Hematopoietic multipotent progenitor cell treated with erythropoietin and hydrocortisone succinate and interleukin-3 and kit ligand, for 6 days (in vitro differentiated cells): ENCODE measurements at regions not wholly inside any gene's neighbourhood (a gene's known extent, or its start where the extent isn't known, plus 50 kb on each side); places are given as distances from the start of the nearest gene placed in this dataset.

Experiments
- DNase-seq: peaks from one replicate; pipeline ENCODE4 v3.0.0-alpha.2; 2015

GRCh38 chr20:39109933-39110818 lies 148.0 kb downstream of the DHX35 start:
- DNase-seq: no peak

GRCh38 chr20:39108746-39109145 lies 146.6 kb downstream of the DHX35 start:
- no peak for DNase-seq

- DNase-seq: no peak
These were observed 145.6 kb downstream of the DHX35 start for GRCh38 chr20:39107741-39108140.

GRCh38 chr20:39106791-39107190 lies 144.6 kb downstream of the DHX35 start:
- DNase-seq: no peak

- DNase-seq: peak; percentile 22
These were observed 143.4 kb downstream of the DHX35 start for GRCh38 chr20:39105551-39105950.

- no peak for DNase-seq
These were observed 141.6 kb downstream of the DHX35 start for GRCh38 chr20:39103732-39104131.

GRCh38 chr20:39103305-39103704 lies 141.2 kb downstream of the DHX35 start:
- no peak for DNase-seq

- no peak for DNase-seq
These were observed 139.8 kb downstream of the DHX35 start for GRCh38 chr20:39101895-39102294.

- no peak for DNase-seq
These were observed 138.5 kb downstream of the DHX35 start for GRCh38 chr20:39100691-39101090.

- DNase-seq: no peak
These were observed 135.7 kb downstream of the DHX35 start for GRCh38 chr20:39097889-39098288.

GRCh38 chr20:39095870-39096269 lies 133.7 kb downstream of the DHX35 start:
- no peak for DNase-seq

GRCh38 chr20:39094391-39094790 lies 132.2 kb downstream of the DHX35 start:
- DNase-seq: no peak

- no peak for DNase-seq
These were observed 130.7 kb downstream of the DHX35 start for GRCh38 chr20:39092733-39093410.

GRCh38 chr20:39090906-39091305 lies 128.8 kb downstream of the DHX35 start:
- DNase-seq: no peak

- no peak for DNase-seq
These were observed 127.7 kb downstream of the DHX35 start for GRCh38 chr20:39089797-39090196.
